ENCODE measurements at regions not wholly inside any gene's neighbourhood (a gene's known extent, or its start where the extent isn't known, plus 50 kb on each side); places are given as distances from the start of the nearest gene placed in this dataset.
A peak's percentile ranks its signal among the peaks of the same experiment; 100 is the strongest.

DNA sequence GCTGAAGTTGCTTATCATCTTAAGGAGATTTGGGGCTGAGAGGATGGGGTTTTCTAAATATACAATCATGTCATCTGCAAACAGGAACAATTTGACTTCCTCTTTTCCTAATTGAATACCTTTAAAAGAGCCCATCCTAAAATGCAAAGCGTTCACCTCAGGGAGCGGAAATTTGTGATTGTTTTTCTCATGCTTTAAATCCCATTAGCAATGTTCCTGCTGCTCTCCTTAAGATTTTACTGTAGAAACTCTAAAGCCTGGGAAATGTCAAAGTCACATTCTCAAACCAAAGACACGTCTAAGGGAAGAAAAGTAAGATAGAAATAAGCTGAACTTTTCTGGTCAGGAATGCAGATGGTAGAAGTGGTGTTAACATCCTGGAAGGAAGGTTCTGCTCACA lies 285.8 kb upstream of the MAP2 start:
- TF ChIP-seq POLR2AphosphoS5 (IDR thresholded peaks at IDR 0.05; ENCODE audit: low read depth) (no peak), EZH2 (IDR thresholded peaks at IDR 0.05; ENCODE audit: low read depth, unreplicated experiment) (no peak), EZH2phosphoT487 (IDR thresholded peaks at IDR 0.05; ENCODE audit: unreplicated experiment) (no peak), CREB1 (CRISPR knock-in tag; IDR thresholded peaks at IDR 0.05; ENCODE audit: low read depth) (no peak), STAT1 (IDR thresholded peaks at IDR 0.05; ENCODE audit: unreplicated experiment) (no peak), NANOG (IDR thresholded peaks at IDR 0.05; ENCODE audit: borderline replicate concordance) (peak; percentile 92), ZNF331 (CRISPR knock-in tag; IDR thresholded peaks at IDR 0.05; ENCODE audit: low read depth) (no peak), JUNB (IDR thresholded peaks at IDR 0.05; ENCODE audit: unreplicated experiment) (no peak)
- TF ChIP-seq, protein P1, sequence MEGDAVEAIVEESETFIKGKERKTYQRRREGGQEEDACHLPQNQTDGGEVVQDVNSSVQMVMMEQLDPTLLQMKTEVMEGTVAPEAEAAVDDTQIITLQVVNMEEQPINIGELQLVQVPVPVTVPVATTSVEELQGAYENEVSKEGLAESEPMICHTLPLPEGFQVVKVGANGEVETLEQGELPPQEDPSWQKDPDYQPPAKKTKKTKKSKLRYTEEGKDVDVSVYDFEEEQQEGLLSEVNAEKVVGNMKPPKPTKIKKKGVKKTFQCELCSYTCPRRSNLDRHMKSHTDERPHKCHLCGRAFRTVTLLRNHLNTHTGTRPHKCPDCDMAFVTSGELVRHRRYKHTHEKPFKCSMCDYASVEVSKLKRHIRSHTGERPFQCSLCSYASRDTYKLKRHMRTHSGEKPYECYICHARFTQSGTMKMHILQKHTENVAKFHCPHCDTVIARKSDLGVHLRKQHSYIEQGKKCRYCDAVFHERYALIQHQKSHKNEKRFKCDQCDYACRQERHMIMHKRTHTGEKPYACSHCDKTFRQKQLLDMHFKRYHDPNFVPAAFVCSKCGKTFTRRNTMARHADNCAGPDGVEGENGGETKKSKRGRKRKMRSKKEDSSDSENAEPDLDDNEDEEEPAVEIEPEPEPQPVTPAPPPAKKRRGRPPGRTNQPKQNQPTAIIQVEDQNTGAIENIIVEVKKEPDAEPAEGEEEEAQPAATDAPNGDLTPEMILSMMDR (conservative IDR thresholded peaks at IDR 0.05; ENCODE audit: low read depth in 2 of 2) = no peak
- TF ChIP-seq, protein P2, sequence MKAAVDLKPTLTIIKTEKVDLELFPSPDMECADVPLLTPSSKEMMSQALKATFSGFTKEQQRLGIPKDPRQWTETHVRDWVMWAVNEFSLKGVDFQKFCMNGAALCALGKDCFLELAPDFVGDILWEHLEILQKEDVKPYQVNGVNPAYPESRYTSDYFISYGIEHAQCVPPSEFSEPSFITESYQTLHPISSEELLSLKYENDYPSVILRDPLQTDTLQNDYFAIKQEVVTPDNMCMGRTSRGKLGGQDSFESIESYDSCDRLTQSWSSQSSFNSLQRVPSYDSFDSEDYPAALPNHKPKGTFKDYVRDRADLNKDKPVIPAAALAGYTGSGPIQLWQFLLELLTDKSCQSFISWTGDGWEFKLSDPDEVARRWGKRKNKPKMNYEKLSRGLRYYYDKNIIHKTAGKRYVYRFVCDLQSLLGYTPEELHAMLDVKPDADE (IDR thresholded peaks at IDR 0.05) = peak; percentile 46; the same call in 1 of the 2 replicates
- TF ChIP-seq, protein P3, sequence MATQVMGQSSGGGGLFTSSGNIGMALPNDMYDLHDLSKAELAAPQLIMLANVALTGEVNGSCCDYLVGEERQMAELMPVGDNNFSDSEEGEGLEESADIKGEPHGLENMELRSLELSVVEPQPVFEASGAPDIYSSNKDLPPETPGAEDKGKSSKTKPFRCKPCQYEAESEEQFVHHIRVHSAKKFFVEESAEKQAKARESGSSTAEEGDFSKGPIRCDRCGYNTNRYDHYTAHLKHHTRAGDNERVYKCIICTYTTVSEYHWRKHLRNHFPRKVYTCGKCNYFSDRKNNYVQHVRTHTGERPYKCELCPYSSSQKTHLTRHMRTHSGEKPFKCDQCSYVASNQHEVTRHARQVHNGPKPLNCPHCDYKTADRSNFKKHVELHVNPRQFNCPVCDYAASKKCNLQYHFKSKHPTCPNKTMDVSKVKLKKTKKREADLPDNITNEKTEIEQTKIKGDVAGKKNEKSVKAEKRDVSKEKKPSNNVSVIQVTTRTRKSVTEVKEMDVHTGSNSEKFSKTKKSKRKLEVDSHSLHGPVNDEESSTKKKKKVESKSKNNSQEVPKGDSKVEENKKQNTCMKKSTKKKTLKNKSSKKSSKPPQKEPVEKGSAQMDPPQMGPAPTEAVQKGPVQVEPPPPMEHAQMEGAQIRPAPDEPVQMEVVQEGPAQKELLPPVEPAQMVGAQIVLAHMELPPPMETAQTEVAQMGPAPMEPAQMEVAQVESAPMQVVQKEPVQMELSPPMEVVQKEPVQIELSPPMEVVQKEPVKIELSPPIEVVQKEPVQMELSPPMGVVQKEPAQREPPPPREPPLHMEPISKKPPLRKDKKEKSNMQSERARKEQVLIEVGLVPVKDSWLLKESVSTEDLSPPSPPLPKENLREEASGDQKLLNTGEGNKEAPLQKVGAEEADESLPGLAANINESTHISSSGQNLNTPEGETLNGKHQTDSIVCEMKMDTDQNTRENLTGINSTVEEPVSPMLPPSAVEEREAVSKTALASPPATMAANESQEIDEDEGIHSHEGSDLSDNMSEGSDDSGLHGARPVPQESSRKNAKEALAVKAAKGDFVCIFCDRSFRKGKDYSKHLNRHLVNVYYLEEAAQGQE (IDR thresholded peaks at IDR 0.05; ENCODE audit: unreplicated experiment) = no peak
- TF ChIP-seq, protein P4, sequence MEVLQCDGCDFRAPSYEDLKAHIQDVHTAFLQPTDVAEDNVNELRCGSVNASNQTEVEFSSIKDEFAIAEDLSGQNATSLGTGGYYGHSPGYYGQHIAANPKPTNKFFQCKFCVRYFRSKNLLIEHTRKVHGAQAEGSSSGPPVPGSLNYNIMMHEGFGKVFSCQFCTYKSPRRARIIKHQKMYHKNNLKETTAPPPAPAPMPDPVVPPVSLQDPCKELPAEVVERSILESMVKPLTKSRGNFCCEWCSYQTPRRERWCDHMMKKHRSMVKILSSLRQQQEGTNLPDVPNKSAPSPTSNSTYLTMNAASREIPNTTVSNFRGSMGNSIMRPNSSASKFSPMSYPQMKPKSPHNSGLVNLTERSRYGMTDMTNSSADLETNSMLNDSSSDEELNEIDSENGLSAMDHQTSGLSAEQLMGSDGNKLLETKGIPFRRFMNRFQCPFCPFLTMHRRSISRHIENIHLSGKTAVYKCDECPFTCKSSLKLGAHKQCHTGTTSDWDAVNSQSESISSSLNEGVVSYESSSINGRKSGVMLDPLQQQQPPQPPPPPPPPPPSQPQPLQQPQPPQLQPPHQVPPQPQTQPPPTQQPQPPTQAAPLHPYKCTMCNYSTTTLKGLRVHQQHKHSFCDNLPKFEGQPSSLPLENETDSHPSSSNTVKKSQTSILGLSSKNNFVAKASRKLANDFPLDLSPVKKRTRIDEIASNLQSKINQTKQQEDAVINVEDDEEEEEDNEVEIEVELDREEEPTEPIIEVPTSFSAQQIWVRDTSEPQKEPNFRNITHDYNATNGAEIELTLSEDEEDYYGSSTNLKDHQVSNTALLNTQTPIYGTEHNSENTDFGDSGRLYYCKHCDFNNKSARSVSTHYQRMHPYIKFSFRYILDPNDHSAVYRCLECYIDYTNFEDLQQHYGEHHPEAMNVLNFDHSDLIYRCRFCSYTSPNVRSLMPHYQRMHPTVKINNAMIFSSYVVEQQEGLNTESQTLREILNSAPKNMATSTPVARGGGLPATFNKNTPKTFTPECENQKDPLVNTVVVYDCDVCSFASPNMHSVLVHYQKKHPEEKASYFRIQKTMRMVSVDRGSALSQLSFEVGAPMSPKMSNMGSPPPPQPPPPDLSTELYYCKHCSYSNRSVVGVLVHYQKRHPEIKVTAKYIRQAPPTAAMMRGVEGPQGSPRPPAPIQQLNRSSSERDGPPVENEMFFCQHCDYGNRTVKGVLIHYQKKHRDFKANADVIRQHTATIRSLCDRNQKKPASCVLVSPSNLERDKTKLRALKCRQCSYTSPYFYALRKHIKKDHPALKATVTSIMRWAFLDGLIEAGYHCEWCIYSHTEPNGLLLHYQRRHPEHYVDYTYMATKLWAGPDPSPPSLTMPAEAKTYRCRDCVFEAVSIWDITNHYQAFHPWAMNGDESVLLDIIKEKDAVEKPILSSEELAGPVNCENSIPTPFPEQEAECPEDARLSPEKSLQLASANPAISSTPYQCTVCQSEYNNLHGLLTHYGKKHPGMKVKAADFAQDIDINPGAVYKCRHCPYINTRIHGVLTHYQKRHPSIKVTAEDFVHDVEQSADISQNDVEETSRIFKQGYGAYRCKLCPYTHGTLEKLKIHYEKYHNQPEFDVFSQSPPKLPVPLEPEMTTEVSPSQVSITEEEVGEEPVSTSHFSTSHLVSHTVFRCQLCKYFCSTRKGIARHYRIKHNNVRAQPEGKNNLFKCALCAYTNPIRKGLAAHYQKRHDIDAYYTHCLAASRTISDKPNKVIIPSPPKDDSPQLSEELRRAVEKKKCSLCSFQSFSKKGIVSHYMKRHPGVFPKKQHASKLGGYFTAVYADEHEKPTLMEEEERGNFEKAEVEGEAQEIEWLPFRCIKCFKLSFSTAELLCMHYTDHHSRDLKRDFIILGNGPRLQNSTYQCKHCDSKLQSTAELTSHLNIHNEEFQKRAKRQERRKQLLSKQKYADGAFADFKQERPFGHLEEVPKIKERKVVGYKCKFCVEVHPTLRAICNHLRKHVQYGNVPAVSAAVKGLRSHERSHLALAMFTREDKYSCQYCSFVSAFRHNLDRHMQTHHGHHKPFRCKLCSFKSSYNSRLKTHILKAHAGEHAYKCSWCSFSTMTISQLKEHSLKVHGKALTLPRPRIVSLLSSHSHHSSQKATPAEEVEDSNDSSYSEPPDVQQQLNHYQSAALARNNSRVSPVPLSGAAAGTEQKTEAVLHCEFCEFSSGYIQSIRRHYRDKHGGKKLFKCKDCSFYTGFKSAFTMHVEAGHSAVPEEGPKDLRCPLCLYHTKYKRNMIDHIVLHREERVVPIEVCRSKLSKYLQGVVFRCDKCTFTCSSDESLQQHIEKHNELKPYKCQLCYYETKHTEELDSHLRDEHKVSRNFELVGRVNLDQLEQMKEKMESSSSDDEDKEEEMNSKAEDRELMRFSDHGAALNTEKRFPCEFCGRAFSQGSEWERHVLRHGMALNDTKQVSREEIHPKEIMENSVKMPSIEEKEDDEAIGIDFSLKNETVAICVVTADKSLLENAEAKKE (CRISPR knock-in tag; IDR thresholded peaks at IDR 0.05) = no peak
